GM19240 (cell line): ENCODE measurements at regions not wholly inside any gene's neighbourhood (a gene's known extent, or its start where the extent isn't known, plus 50 kb on each side); places are given as distances from the start of the nearest gene placed in this dataset.
"Not testable (repeated sequence)": the region's sequence is repeated elsewhere in the genome, so short reads cannot be mapped to it uniquely, and the experiment has no call there.

Source experiments
- DNase-seq: peaks from one replicate; pipeline ENCODE4 v3.0.0; 2011; ENCODE audit warnings: low spot score; ENCODE audit not compliant: insufficient read length

DNA sequence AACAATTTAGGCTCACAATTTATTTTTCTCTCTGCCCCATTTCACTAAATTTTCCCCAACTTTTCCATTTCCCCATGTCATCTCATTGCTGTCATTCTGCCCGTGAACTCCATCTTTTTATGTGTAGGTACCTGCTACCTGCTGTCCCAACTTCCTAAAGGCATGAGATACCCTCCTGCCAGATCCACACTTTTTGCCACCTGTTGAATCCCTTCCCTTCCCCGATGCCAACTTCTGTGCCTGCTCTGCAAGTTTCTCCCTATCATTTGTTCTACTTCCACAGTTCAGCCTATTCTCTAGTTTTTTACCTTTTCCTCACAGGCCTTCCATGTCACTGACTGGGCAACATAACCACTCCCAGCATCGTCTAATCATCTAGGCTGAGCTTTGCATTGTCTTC, 607.5 kb upstream of the KLF12 start:
- DNase-seq, result no peak

DNA sequence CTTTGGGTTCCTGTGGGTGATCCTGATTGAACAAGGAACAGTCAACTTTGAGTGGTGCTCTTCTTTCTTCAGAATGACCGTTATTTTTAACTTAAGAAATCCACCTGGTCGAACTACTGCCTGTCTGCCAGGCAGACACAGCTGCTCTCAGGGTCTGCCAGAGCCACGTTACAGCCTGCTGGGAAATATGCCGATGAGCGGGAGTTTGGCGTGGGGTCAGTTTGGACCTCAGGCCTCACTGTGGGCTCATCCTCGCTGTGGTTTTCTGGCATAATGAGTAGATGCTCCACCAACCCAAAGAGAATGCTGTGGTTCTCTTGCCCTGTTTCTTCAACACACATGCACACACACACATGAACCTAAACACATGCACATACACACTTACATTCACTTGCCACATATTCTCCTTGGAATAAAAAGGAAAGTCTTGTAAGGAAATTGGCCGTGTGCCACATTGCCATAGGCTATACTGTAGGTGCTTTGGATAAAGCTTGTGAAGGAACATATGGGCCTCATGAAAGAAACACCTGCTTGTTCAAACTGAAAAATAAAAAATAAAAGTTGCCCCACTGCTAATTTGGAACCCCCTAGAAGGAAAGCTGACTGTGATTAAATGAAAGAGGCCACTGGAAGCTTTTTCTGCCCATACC, 598.7 kb upstream of the KLF12 start:
- no peak for DNase-seq

DNA sequence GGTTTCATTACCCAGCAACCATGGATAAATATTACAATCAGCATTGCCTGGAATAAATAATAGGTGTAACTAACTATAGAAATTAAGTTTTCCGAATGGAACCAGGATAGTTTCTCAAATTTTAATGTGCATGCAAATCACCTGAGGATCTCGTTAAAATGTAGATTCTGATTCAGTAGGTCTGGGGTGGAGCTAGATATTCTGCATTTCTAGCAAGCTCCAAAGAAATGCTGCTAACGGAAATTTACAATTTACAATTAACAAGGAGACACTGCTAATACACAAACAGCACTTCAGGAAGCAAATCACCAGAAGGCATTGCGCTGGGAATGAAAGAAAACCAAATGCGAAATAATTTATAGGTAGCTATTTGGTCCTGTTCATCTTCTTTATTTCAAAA, 597.5 kb upstream of the KLF12 start:
- DNase-seq, result no peak

DNA sequence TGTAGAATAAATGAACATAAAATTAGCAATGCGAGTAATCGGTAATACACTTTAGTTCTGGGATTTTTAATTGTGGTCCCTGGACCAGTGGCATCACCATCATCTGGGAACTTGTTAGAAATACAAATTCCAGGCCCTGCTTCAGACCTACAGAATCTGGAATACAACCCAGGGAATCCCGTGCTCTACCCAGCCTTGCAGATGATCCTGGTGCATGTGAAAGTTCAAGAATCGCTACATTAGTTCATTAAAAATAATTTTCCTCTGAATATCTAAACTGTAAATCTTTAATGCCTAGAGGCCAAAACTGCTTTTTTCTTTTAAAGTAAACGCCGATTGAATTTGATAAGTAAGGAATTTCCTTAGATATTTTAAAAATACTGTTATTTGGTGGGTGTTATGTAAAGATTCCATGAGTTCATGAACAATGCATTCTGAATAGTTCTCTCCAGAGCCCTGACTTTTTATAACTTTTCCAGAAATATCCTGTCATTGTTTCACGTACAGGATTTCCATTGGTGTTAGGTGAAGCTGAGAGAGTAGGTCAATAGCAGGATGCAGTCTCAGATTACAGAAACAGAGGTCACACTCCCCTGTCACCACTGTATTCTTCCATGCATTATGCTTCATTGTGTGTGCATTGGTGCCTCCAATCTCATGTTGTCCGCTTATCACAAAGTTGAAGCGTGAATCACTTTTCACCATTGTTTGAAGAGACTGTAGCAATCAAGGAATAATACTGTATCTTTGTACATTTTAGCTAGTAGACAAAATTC, 596.5 kb upstream of the KLF12 start:
- no peak for DNase-seq

DNA sequence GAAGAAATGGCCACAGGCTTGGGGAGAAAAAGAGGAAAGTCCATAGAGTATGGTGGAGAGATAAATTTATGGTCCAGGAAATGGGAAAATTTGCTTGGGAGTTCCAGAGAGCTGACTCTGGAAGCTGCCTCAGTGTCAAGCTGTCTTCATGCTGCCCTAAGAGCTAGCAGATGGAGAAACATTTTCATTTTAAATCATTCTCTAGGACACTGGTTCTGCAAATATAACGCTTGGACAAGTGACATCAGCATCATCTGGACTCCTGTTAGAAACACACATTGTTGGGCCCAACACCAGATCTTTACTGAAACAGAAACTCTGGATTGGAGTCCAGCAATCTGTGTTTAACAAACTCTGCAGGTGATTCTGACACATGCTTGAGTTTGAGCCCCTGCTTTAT, 592.0 kb upstream of the KLF12 start:
- DNase-seq, result no peak

DNA sequence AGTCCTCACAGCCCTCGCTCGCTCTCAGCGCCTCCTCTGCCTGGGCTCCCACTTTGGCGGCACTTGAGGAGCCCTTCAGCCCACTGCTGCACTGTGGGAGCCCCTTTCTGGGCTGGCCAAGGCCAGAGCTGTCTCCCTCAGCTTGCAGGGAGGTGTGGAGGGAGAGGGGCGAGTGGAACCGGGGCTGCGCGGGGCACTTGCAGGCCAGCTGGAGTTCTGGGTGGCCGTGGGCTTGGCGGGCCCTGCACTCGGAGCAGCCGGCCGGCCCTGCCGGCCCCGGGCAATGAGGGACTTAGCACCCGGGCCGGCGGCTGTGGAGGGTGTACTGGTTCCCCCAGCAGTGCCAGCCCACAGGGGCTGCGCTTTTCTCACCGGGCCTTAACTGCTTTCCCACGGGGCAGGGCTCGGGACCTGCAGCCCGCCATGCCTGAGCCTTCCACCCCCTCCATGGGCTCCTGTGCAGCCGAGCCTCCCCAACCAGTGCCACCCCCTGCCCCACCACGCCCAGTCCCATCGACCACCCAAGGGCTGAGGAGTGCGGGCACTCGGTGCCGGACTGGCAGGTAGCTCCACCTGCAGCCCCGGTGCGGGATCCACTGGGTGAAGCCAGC, 584.1 kb upstream of the KLF12 start:
- DNase-seq, result not testable (repeated sequence)

DNA sequence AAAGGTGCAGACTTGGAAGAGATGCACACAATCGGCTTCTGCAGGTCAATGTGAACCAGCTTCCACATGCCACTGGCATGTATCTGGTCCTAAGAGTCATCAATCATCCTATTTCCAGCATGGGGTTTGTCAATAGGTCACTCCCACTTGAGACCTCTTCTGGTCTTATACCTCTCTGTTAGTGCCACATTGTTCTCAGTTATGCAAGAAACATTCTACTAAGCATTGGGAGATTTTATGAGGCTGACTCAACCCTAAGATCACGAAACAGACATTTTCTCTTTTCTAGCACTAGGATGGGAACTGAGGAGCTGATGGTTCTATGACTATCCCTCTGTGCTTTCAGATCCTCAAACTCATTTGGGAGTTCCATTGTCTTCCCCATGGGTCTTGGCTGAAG, 581.5 kb upstream of the KLF12 start:
- no peak for DNase-seq

DNA sequence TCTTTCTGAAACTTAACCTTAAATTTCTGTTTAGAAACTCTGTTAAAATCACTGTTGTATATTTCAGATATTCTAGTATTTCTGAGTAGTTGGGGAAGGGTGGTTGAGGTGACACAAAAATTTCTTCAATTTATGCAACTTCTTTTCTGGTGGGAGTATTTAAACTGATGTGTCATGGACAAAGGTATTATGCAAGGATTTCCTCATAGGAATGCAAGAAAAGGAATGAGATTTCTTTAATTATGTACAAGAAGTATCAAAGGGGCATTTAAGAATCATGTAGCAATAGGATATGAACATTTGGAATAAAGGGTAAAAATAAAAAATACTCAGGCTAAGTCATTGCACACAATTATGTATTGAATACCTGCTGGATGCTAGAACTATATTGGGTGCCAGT, 575.8 kb upstream of the KLF12 start:
- DNase-seq, result no peak

DNA sequence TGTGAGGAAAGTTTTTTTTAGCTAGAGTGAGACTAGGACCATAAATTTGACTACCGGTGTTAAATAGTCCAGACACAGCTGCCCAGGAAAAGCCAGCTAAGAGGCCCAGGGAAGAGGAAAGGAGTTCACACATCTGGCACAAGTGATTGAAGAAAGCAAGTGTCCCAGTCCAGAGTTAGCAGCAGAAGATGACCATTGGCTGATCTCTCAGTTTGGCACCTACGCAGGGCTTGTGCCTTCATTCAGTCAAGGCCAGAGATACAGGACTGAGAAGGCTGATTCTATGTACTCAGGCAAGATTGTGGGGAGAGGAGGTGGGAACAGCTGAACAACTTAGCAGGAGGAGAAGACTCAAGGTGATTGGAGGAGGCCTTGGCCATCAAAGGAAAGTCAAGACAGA, 575.0 kb upstream of the KLF12 start:
- no peak for DNase-seq

DNA sequence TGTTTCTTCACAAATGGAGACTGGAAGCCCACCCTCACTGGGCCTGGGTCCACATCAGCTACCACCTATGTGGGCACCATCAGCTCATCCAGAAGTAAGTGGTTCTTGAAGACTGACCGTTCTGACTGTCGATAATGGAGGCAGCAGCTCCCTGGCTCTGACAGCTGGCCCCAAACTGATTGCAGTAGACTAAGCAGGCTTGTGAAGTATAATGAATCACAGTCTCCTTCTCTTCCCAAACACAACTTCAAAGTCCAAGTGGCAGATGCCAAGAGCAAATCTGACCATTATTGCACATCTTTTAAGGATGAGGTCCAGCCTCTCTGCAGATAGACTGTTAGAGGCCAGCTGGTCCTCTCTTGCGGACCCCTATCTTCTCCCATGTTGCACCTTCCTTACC, 574.4 kb upstream of the KLF12 start:
- no peak for DNase-seq

DNA sequence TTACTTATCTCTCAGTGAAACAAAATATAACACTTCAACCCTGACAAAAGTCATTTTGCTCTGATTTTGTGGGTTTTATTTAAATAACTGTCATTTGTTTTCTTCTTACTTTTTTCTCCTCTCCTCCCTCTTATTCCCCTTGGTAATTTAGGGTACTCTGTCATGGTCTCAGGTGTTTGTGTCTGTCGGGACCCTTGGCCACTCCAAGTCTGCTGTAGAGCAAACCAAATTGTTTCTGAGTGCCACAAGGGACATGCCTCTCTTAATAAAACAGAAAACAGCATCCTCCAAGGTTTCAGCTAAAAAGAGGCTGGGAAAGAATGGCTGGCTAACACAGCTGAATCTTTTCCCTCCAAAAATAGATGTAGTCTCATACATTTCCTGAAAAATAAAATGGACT, 573.1 kb upstream of the KLF12 start:
- no peak for DNase-seq

DNA sequence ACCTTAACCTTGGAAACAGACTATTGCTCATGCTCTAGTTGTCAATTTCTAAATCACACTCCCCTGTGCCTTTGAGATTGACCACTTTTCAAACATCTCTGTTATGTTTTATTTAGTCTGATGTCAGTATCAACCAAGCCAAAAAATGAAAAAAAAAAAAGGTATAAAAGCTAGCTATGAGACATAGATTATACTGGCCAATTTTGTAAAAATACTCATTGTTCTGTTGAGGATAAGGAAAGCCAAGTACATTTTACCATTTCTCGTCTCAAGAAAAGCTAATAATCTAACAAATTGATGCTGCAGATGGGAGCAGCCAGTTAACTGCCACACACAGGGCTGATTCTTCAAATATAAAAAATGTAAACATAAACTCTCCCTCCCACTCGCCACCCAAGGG, 572.6 kb upstream of the KLF12 start:
- DNase-seq, result no peak

DNA sequence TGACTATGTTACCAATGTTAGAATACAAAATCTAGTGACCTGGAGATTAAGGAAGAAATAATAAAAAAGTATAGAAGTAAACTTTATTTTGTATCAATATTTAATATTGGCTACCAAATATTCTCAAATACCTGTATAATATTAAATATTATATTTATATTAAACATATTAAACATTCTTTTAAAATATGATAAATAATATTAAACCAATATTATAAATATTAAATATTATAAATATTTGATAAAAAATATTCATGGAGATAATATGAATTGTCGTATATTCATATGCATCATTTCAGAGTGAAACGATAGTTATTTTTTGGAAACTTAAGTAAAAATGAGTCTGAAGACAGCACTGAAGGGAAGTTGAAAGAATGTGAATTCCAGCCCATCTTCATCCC, 571.2 kb upstream of the KLF12 start:
- no peak for DNase-seq

DNA sequence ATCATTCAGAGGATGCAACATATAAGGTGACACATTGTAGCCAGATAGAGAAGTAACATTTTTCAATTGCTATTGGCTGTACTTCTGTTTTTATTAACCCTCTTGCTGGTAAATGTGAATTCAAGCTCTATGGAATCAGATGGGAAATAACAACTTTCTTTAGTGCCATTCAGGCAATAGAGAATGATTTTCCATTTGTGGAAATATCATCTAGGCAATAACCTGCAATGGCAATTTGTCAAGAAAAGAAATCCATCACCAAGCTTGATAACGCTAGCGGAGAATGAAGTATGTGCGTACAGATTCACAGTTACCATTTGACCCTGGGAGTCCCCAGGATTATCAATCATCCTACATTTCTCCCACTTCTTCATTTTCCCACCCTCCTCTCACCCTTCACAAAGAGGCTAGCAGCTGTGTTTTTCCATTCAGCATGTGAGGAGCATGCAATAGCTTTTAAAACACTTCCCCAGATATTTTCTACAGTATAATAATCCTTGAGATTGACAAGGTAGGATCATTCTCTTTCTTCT, 569.7 kb upstream of the KLF12 start:
- no peak for DNase-seq

DNA sequence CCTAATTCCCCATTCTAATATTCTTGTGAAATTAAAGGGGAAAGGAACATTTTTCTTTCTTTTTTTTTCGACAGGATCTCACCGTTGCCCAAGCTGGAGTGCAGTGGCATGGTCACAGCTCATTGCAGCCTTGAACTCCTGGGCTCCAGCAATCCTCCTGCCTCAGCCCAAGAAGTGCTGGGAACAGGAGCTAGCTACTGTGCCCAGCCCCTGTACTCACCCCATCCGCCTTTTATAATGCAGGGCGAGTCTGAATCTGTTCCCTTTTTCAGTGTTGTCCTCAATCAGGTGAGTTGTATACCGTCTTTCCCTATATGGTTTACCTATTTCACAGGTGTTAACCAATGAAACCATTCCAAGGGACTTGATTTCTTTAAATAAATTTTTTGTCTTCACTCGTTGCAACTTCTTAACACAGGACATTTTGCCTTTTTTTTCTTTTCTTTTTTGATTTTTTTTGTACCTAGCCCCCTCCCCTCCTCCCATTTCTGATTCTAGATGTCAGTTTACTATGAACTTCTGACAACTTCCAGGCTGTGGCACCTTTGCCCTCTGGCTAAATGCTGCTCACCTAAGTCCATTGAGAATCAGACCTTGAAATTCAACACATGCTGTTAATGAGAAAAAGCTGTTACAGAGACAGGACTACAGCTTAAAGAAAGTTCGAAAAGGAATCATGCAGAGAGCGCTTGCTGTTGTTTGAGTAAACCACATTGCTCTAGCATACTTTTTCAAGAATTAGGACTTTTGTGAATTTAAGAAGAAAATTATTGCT, 562.1 kb upstream of the KLF12 start:
- no peak for DNase-seq

DNA sequence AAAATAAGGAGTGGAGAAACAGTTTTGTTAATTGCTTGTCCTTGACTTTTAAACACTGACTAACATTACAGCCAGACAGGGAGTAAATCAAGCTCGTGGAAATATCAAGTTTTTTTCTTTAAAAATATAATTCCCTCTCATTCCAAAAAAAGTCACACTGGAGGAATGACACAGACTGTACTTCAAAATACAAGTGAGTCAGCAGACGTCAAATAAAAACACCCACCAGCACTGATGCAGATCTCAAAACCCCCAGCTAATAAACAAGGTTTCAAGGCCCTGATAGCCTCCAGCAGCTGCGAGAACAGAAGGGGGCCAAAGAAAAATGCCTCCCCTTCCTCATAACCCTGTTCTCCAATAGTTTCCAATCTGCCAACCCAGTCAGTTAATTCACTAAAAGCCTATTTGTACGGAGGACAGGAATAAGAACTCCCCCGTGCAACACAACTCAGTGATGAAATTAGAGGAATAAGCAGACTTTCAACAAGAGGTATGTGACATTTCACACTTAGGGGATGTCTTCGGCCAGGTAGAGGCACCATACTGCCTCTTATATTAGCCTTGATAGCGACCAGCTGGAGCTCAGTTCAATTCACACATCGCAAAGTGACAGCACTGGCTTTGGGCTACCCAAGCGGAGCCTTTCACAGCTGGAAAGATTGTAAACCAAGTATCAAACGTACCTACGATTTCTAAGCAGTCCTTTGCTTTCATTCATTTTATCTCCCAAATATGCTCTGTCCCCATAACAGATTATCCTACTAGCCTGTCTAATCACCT, 561.0 kb upstream of the KLF12 start:
- DNase-seq, result no peak

DNA sequence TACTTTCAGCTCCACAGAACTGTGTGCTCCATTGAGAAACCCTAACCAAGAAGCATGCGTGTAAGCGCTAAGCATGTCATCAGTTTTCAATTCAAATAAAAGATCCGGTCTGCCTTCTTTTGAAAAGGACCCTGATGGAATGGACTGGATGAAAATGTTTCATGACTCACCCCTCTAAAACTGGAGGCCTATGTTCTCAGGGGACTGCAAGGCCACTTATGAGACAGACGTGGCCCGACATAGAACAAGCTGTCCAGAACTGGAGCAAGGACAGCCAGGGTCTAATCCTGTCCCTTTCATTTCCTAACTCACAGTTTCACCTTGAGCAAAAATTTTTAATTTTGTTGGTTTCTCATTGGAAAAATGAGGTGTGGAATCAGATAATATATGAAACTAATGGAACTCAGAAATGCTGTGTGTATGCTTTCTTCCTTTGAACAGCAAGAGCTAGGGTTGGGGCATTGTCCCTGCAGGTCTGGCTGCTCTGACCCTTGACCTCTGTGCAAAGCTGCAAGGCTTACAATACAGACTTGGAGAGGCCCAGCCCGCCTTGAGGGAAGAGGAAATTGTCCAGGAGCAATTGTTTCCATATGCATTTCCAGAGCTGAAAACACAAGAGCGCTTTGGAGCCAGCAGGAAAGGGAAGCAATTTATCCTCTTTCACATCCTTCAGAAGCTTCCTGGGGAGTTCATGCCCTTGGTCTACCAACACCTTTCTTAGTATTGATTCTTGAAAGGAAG, 553.4 kb upstream of the KLF12 start:
- DNase-seq, result no peak

DNA sequence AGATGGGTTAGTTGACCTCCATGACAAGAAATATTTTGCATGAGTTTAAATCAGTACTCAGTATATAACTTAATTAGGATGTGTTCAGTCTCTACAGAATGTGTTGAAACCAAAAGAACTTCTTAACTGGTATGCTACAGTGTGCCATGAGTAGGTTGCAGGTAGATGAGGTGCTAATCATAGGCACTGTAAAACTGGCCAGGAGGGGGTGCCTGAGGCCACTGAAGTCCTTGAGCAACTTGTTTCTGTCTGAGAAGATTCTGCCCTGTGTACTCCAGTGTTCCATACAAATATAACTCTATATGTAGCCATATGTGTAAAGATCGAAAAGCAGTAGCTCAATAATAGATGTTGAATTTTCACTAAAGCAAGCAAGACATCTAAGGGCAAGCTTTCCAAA, 549.2 kb upstream of the KLF12 start:
- DNase-seq, result no peak

DNA sequence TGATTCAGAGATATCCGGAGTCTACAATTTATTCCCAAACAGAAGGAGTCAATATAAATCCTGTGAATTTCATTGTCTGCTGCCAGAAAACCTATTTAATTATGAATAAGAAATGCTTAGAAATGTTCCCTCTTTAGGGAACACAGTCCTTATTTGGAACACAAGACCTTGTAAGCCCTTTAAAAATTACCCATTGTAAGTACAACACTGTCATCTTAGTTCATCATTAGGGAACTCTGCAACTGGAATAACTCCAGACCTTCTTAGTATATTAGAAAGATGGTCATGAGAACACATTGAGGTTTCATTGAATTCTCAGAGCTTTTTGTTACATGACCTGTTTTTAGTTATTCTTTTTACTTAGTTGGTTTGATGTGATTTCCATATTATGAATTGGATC, 548.5 kb upstream of the KLF12 start:
- DNase-seq, result no peak

DNA sequence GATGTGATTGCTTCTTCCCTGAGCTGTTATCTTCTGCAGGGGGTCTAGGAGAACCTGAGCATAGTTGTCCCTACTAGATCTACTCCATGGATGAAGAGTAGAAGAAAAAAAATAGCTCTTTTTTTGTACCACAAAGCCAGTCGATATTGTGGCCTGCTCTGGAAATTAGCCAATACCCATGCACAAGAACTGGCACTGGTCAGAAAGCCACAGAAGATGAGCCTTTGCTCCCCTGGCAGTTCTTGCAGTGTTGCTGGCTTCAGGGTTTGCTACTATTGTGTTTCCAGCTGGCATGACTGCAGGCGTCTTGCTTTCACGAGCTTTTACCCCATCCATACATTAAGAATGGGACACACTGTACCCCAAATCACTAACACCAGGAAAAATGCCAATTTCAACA, 547.7 kb upstream of the KLF12 start:
- no peak for DNase-seq
